Stimulated activated memory B cell treated with anti-CD40 and anti-IgM and Interleukin-4, amounts not matched to agents 10 μg/mL and 1 μg/mL and 100 μg/mL, for 72 hours (primary cell): ENCODE measurements at regions not wholly inside any gene's neighbourhood (a gene's known extent, or its start where the extent isn't known, plus 50 kb on each side); places are given as distances from the start of the nearest gene placed in this dataset.

ENCODE experiments used
- ATAC-seq: fragments of 150-1000 bp; cut with Tn5 transposase; 2 replicates; pipeline ENCODE4 v1.10.0; 2021
- H3K27ac Mint-ChIP-seq: one replicate; pipeline ENCODE4 v1.8.0; 2022; ENCODE audit warnings: mild to moderate bottlenecking, mixed read lengths
- H3K27me3 Mint-ChIP-seq: one replicate; pipeline ENCODE4 v1.8.0; 2022; ENCODE audit warnings: mixed read lengths
- H3K36me3 Mint-ChIP-seq: one replicate; pipeline ENCODE4 v1.8.0; 2022; ENCODE audit warnings: mixed read lengths
- H3K4me1 Mint-ChIP-seq: one replicate; pipeline ENCODE4 v1.8.0; 2022; ENCODE audit warnings: mixed read lengths
- H3K4me3 Mint-ChIP-seq: one replicate; pipeline ENCODE4 v1.8.0; 2022; ENCODE audit warnings: mild to moderate bottlenecking, moderate library complexity, mixed read lengths
- H3K9me3 Mint-ChIP-seq: one replicate; pipeline ENCODE4 v1.8.0; 2022; ENCODE audit warnings: mixed read lengths

- peaks cover under 1% of the 10 kb centered on the region for H3K9me3 Mint-ChIP-seq
- ATAC-seq = no peak
Observed at GRCh38 chr3:176814285-176814684, 383.0 kb downstream of the TBL1XR1 start.

GRCh38 chr3:176807938-176808337 lies 389.3 kb downstream of the TBL1XR1 start:
- no peak overlapping the region for H3K4me3 Mint-ChIP-seq
- no peaks in the 10 kb centered on the region for H3K27me3 Mint-ChIP-seq
- no peak for ATAC-seq
- H3K9me3 Mint-ChIP-seq = peaks cover 5% of the 10 kb centered on the region
- no peak overlapping the region for H3K27ac Mint-ChIP-seq
- H3K36me3 Mint-ChIP-seq = no peaks in the 10 kb centered on the region
- no peaks in the 10 kb centered on the region for H3K4me1 Mint-ChIP-seq

More at GRCh38 chr3:176814285-176814684, 383.0 kb downstream of the TBL1XR1 start:
- H3K4me3 Mint-ChIP-seq = no peak overlapping the region
- H3K36me3 Mint-ChIP-seq = no peaks in the 10 kb centered on the region
- no peaks in the 10 kb centered on the region for H3K4me1 Mint-ChIP-seq
- no peaks in the 10 kb centered on the region for H3K27me3 Mint-ChIP-seq
- H3K27ac Mint-ChIP-seq = no peak overlapping the region

DNA sequence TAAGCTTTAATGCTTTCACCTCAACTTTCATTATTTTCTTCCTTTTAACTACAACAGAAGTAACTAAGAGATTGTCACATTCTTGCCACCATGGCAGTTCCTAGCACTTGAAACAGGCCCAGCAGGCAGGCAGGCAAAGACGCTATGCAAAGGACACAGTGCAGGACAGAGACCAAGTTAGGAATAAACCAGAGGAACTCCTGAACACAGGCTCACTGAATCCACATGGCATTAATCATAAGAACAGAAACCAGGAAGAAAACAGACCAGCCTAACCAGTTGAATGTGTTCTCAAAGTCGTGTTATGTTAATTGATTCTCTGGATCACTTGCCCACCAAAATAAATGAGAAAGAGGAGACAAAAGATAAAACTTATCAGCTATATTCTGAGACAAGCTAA lies 397.6 kb downstream of the TBL1XR1 start:
- Mint-ChIP-seq H3K9me3 (peaks cover 3% of the 10 kb centered on the region), H3K36me3 (no peaks in the 10 kb centered on the region), H3K4me3 (no peak overlapping the region), H3K4me1 (no peaks in the 10 kb centered on the region), H3K27ac (no peak overlapping the region), H3K27me3 (peaks cover 10% of the 10 kb centered on the region)
- ATAC-seq = no peak

GRCh38 chr3:176798680-176799079 lies 398.6 kb downstream of the TBL1XR1 start:
- no peak overlapping the region for H3K27ac Mint-ChIP-seq
- H3K9me3 Mint-ChIP-seq = peaks cover 3% of the 10 kb centered on the region
- ATAC-seq = no peak
- no peaks in the 10 kb centered on the region for H3K36me3 Mint-ChIP-seq
- no peaks in the 10 kb centered on the region for H3K4me1 Mint-ChIP-seq
- no peak overlapping the region for H3K4me3 Mint-ChIP-seq
- peaks cover 10% of the 10 kb centered on the region for H3K27me3 Mint-ChIP-seq

- H3K36me3 Mint-ChIP-seq = no peaks in the 10 kb centered on the region
- H3K27me3 Mint-ChIP-seq = peaks cover 10% of the 10 kb centered on the region
- no peak for ATAC-seq
- no peaks in the 10 kb centered on the region for H3K9me3 Mint-ChIP-seq
- no peaks in the 10 kb centered on the region for H3K4me1 Mint-ChIP-seq
- no peak overlapping the region for H3K27ac Mint-ChIP-seq
- no peak overlapping the region for H3K4me3 Mint-ChIP-seq
Observed at GRCh38 chr3:176796371-176796770, 400.9 kb downstream of the TBL1XR1 start.

DNA sequence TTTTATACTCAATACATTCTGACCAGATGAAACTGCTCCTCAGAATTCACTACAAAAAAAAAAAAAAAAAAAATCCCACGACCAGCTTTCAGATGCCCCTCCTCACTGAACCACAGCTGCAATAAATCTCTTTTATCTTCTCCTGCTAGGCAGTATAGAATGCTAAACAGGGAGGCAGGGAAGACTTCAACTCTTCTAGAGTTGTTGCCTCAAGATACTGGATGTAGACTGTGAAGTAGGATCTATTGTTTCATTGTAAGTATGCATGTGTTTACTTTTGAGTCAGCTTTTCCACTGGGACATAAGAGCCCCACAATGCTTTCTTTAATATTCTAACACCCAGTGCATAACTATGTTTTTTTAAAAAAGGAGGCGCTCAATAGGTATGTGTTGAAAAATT lies 401.4 kb downstream of the TBL1XR1 start:
- no peaks in the 10 kb centered on the region for H3K9me3 Mint-ChIP-seq
- H3K4me3 Mint-ChIP-seq = no peak overlapping the region
- no peak overlapping the region for H3K27ac Mint-ChIP-seq
- no peaks in the 10 kb centered on the region for H3K36me3 Mint-ChIP-seq
- ATAC-seq = no peak
- H3K27me3 Mint-ChIP-seq = peaks cover 10% of the 10 kb centered on the region
- no peaks in the 10 kb centered on the region for H3K4me1 Mint-ChIP-seq

DNA sequence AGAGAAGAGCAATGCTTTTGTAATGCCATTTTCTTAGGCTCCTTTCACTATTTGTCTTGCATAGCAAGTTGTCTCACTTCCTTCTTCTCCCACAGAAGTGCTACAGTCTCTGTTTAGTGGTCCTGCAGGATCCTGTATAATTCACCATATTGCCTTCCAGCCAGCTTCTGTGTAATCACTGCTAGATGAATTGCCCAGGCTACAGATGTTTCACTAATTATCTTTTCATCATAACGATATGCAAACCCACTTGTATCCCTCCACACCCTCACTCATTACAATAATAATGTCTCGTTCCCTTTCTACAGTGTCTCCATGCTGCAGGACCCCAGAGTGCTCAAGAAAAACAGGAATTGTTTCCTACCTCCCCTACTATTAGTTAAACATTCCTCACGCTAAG lies 402.9 kb downstream of the TBL1XR1 start:
- Mint-ChIP-seq H3K9me3 (no peaks in the 10 kb centered on the region), H3K36me3 (no peaks in the 10 kb centered on the region), H3K27me3 (peaks cover 4% of the 10 kb centered on the region), H3K27ac (no peak overlapping the region), H3K4me3 (no peak overlapping the region), H3K4me1 (no peaks in the 10 kb centered on the region)
- no peak for ATAC-seq

DNA sequence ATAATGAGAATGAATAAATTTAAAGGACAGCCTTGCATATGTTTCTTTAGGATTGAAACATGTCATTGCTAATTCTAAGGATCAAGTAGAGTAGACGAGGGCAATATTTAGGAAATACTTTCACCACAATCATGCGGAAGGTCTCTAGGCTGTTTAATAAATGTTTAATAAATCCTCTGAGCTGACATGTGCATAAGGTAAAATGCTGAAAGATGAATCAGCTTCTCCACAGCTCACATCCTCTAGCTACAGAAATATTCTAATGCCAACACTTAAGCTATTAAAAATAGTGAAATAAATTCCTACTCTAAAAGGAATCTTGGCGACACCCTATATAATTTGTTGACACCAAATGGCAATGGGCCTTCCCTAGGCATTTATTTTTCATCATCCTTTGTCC lies 407.3 kb downstream of the TBL1XR1 start:
- ATAC-seq = no peak
- H3K4me1 Mint-ChIP-seq = no peaks in the 10 kb centered on the region
- H3K4me3 Mint-ChIP-seq = no peak overlapping the region
- no peaks in the 10 kb centered on the region for H3K36me3 Mint-ChIP-seq
- H3K27me3 Mint-ChIP-seq = no peaks in the 10 kb centered on the region
- no peak overlapping the region for H3K27ac Mint-ChIP-seq
- H3K9me3 Mint-ChIP-seq = no peaks in the 10 kb centered on the region

DNA sequence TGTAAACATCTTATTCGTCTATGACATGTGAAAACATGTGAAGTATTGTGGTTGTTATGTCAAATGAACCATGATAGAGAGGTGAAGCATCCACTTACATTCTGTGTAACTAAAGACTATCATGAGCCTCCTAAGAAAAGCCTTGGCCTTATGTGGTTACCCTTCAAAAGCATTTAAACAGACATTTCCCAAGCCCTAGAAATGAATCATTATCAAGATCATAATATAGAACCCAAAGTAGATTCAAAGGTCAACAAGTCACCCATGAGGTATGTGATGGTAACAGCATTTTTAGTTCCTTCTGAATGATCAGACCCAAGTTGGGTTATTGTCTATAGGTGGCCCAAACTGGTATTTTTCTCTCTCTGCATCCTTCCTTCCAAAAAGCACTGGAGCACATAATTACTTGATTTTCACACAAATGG lies 408.0 kb downstream of the TBL1XR1 start:
- no peaks in the 10 kb centered on the region for H3K36me3 Mint-ChIP-seq

DNA sequence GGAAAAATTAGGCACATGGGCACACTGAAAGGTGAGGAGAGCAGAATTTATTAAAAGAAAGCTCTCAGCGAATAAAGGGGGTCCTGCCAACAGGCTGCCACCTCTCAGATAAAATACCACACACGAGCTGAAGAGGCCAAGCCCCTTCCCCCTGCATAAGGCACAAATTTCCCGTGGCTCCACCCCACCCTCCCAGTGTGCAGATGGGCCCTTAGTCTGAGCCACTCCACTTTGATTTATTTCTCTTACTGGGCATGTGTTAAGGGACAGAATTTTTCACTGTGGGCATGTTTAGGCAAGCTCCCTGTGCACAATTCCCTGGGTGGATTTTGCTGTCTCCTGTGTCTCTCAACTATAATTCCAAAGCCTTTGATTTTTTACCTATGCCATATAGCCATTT lies 409.8 kb downstream of the TBL1XR1 start:
- no peak overlapping the region for H3K4me3 Mint-ChIP-seq
- ATAC-seq = no peak
- no peaks in the 10 kb centered on the region for H3K4me1 Mint-ChIP-seq
- no peak overlapping the region for H3K27ac Mint-ChIP-seq
- no peaks in the 10 kb centered on the region for H3K27me3 Mint-ChIP-seq
- H3K9me3 Mint-ChIP-seq = no peaks in the 10 kb centered on the region
- no peaks in the 10 kb centered on the region for H3K36me3 Mint-ChIP-seq

More for the DNA sequence above, 408.0 kb downstream of the TBL1XR1 start:
- Mint-ChIP-seq H3K9me3 (no peaks in the 10 kb centered on the region), H3K27ac (no peak overlapping the region), H3K4me1 (no peaks in the 10 kb centered on the region), H3K4me3 (no peak overlapping the region), H3K27me3 (no peaks in the 10 kb centered on the region)
- no peak for ATAC-seq

DNA sequence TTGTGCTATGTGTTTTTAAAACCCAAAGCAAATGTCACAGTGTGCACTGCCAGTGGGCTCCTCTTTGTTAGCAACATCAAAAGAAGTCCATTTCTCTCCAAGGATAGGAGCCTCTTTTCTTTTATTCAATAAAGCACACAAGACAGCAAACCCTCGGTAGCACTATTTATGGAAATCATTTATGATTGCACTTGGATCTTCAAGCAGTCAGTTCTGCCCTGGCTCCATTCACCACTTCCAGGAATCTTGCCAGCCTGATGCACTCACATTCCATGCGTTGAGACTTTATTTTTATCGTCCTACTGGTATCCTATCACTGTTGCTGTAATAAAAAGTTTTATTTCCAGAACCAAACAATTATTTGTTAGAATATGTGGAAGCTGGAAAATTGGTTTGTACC lies 412.1 kb downstream of the TBL1XR1 start:
- Mint-ChIP-seq H3K27me3 (no peaks in the 10 kb centered on the region), H3K4me3 (no peak overlapping the region), H3K9me3 (no peaks in the 10 kb centered on the region), H3K36me3 (no peaks in the 10 kb centered on the region), H3K27ac (no peak overlapping the region), H3K4me1 (no peaks in the 10 kb centered on the region)
- ATAC-seq = no peak

DNA sequence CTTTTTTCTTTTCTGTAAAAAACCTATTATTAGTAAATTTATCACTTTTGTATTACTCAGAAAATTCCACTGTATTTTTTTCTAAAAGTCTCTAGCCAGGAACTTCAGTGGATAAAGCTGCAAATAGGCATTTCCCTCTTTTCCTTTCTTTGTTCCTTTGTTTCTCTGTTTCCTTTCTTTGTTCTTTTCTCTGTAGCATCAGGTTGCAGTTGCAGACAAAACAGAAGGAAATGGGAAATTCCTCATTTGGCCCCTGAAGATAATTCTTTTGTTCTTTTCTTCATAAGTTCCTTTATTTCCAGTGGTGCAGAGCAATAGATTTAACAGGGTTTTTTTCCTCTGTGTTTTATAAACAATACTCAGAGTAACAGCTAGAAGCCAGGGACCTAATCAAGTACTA lies 416.5 kb downstream of the TBL1XR1 start:
- H3K27me3 Mint-ChIP-seq = no peaks in the 10 kb centered on the region
- H3K9me3 Mint-ChIP-seq = no peaks in the 10 kb centered on the region
- no peak for ATAC-seq
- no peaks in the 10 kb centered on the region for H3K36me3 Mint-ChIP-seq
- no peak overlapping the region for H3K4me3 Mint-ChIP-seq
- H3K4me1 Mint-ChIP-seq = no peaks in the 10 kb centered on the region
- no peak overlapping the region for H3K27ac Mint-ChIP-seq

GRCh38 chr3:176776622-176777175 lies 420.6 kb downstream of the TBL1XR1 start:
- no peaks in the 10 kb centered on the region for H3K27me3 Mint-ChIP-seq
- H3K36me3 Mint-ChIP-seq = no peaks in the 10 kb centered on the region
- ATAC-seq = no peak
- H3K9me3 Mint-ChIP-seq = peaks cover 9% of the 10 kb centered on the region
- no peak overlapping the region for H3K4me3 Mint-ChIP-seq
- H3K27ac Mint-ChIP-seq = no peak overlapping the region
- H3K4me1 Mint-ChIP-seq = no peaks in the 10 kb centered on the region

DNA sequence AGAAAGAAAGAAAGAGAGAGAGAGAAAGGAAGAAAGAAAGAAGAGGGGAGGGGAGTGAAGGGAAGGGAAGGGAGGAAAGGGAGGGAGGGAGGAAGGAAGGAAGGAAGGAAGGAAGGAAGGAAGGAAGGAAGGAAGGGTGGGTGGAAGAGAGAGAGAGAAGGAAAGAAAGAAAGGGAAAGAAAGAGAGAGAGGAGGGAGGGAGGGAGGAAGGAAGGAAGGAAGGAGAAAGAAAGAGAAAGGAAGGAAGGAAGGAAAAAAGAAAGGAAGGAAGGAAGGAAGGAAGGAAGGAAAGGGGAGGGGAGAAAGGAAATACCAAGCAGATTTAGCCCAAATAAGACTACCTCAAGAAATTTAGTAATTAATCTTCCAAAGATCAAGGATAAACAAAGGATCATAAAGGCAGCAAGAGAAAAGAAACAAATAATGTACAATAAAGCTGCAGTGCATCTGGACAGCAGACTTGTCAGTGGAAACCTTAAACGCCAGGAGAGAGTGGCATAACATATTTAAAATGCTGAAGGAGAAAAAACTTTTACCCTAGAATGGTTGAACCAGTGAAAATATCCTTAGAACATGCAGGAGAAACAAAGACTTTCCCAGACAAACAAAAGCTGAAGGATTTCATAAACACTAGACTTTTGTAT lies 427.6 kb downstream of the TBL1XR1 start:
- Mint-ChIP-seq H3K4me1 (no peaks in the 10 kb centered on the region), H3K27ac (no peak overlapping the region), H3K27me3 (no peaks in the 10 kb centered on the region), H3K36me3 (no peaks in the 10 kb centered on the region), H3K9me3 (peaks cover 23% of the 10 kb centered on the region), H3K4me3 (no peak overlapping the region)
- no peak for ATAC-seq

- no peaks in the 10 kb centered on the region for H3K4me1 Mint-ChIP-seq
- H3K36me3 Mint-ChIP-seq = no peaks in the 10 kb centered on the region
- H3K27me3 Mint-ChIP-seq = no peaks in the 10 kb centered on the region
- peaks cover 19% of the 10 kb centered on the region for H3K9me3 Mint-ChIP-seq
- no peak overlapping the region for H3K4me3 Mint-ChIP-seq
- ATAC-seq = no peak
- no peak overlapping the region for H3K27ac Mint-ChIP-seq
Observed at GRCh38 chr3:176767385-176767784, 429.9 kb downstream of the TBL1XR1 start.

- Mint-ChIP-seq H3K36me3 (no peaks in the 10 kb centered on the region), H3K9me3 (peaks cover 19% of the 10 kb centered on the region), H3K27ac (no peak overlapping the region), H3K27me3 (no peaks in the 10 kb centered on the region), H3K4me3 (no peak overlapping the region), H3K4me1 (no peaks in the 10 kb centered on the region)
- no peak for ATAC-seq
Observed at GRCh38 chr3:176766862-176767261, 430.4 kb downstream of the TBL1XR1 start.
